OCI-M2 (cell line): ENCODE measurements at regions not wholly inside any gene's neighbourhood (a gene's known extent, or its start where the extent isn't known, plus 50 kb on each side); places are given as distances from the start of the nearest gene placed in this dataset.

Source experiments
- DNase-seq: peaks from one replicate; lab custom pipeline; 2025; ENCODE audit not compliant: unreplicated experiment; lab: John Stamatoyannopoulos, UW

GRCh38 chr2:9085353-9085752, 81.9 kb upstream of the MBOAT2 start:
- DNase-seq = no peak

- no peak for DNase-seq
Observed at GRCh38 chr2:9083287-9083686, 79.8 kb upstream of the MBOAT2 start.

GRCh38 chr2:9082158-9082557, 78.7 kb upstream of the MBOAT2 start:
- DNase-seq = no peak

- DNase-seq = no peak
Observed at GRCh38 chr2:9081750-9082149, 78.3 kb upstream of the MBOAT2 start.

GRCh38 chr2:9078405-9078804, 74.9 kb upstream of the MBOAT2 start:
- DNase-seq = no peak

- no peak for DNase-seq
Observed at GRCh38 chr2:9077691-9078090, 74.2 kb upstream of the MBOAT2 start.

- no peak for DNase-seq
Observed at GRCh38 chr2:9076755-9077154, 73.3 kb upstream of the MBOAT2 start.

- no peak for DNase-seq
Observed at GRCh38 chr2:9076210-9076609, 72.7 kb upstream of the MBOAT2 start.

GRCh38 chr2:9074930-9075329, 71.4 kb upstream of the MBOAT2 start:
- no peak for DNase-seq

- DNase-seq = no peak
Observed at GRCh38 chr2:9071584-9072124, 68.2 kb upstream of the MBOAT2 start.

GRCh38 chr2:9071032-9071431, 67.5 kb upstream of the MBOAT2 start:
- no peak for DNase-seq

GRCh38 chr2:9069543-9069942, 66.1 kb upstream of the MBOAT2 start:
- DNase-seq = no peak

GRCh38 chr2:9065901-9066300, 62.4 kb upstream of the MBOAT2 start:
- DNase-seq = no peak

- DNase-seq = no peak
Observed at GRCh38 chr2:9063023-9063606, 59.6 kb upstream of the MBOAT2 start.

- DNase-seq = no peak
Observed at GRCh38 chr2:9060819-9061218, 57.3 kb upstream of the MBOAT2 start.

- no peak for DNase-seq
Observed at GRCh38 chr2:9057939-9058761, 54.7 kb upstream of the MBOAT2 start.

GRCh38 chr2:9055471-9055870, 52.0 kb upstream of the MBOAT2 start:
- DNase-seq = no peak

- DNase-seq = no peak
Observed at GRCh38 chr2:9053534-9053931, 50.0 kb upstream of the MBOAT2 start.
